GM18505 (cell line): ENCODE measurements at regions not wholly inside any gene's neighbourhood (a gene's known extent, or its start where the extent isn't known, plus 50 kb on each side); places are given as distances from the start of the nearest gene placed in this dataset.
"Not testable (repeated sequence)": the region's sequence is repeated elsewhere in the genome, so short reads cannot be mapped to it uniquely, and the experiment has no call there.

Experiments used
- ATAC-seq: cut with Tn5 transposase; IDR thresholded peaks from one replicate; pipeline ENCODE4 v1.9.1; 2021; ENCODE audit not compliant: unreplicated experiment
- POLR2A ChIP-seq: IDR thresholded peaks from 4 replicates; pipeline ENCODE4 v1.6.1; 2011; ENCODE audit warnings: borderline replicate concordance; ENCODE audit not compliant: insufficient read depth, insufficient read length; ENCODE audit errors: extremely low read depth

DNA sequence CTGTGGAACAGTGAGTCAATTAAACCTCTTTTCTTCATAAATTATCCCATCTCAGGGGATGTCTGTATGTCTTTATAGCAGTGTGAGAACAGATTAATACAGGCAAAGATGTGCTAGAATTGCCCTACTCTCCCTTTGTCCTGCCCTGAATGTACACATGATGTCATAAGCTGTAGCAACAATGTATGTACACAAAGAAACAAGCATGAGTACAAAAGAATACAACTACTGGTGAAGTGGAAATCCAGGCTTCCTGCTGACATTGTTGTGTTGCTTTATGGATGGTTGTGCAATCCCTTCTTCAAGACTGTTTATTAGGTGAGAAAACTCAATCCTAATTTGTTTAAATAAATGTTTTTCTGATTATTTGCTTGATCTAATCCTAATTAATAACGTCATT is 446.6 kb downstream of the DSC3 start:
- no peak for ATAC-seq
- TF ChIP-seq POLR2A = no peak

DNA sequence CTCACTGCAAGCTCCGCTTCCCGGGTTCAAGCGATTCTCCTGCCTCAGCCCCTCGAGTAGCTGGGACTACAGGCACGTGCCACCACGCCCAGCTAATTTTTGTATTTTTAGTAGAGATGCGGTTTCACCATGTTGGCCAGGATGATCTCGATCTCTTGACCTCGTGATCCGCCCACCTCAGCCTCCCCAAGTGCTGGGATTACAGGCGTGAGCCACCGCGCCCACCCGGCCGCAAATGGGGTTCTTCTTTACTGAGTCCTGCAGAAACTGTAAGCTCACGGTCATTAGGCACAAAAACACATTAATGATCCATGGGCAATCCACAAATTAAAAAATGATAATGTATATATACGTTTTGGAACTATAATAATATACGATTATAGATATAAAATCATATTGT is 447.6 kb downstream of the DSC3 start:
- not testable (repeated sequence) for ATAC-seq

DNA sequence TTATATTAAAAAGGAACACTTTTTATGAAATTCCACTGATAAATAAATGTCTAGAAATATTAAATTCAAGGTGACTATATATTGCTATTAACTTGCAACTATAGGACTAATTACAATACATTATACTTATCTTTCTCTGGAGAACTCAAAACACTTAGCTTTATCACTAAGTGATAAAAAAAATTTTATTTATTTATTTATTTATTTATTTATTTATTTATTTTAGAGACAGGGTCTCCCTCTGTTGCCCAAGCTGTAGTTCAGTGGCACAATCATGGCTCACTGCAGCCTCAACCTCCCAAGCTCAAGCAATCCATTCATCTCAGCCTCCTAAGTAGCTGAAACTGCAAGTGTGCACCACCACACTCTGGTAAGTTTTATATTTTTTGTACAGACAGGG is 451.1 kb downstream of the DSC3 start:
- TF ChIP-seq POLR2A = no peak
- no peak for ATAC-seq

DNA sequence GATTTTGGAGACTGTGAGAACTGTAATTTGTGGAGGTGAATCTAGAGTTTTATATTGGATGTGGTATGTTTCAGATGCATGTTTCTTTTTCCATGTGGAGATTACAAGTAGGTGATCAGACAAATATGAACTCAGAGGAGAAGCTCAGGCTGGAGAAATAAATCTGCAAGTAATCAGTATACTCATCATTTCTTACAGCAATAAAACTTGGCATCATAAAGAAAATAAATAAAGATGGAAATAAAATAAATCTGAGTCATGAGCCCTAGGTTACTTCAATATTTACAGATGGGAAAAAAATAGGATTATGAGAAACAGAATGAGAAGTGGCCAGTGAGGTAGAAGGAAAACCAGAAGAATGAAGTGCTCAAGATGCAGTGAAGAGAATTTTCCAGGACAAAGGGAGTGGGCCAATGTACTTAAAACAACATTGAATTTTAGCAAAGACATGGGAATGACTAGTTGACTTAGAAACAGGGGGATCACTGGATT is 453.8 kb downstream of the DSC3 start:
- TF ChIP-seq POLR2A = no peak
- ATAC-seq = no peak

DNA sequence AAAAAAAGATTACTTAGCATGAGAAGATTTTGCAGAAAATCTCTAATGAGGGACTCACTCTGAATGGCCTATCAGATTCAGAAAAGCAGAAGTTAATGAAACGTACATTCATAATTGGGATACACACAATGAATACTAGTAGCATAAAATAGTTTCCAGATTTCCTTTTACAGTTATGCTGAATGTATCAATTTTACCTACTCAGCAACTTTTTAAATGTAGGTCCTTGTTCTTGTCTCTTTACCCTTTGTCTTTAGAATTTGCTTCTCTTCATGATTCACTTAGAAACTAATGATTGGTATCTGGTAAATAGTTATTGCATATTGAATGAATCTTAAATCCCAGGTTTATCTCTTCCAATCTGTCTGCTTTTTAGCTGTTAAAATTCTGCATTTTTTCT is 458.8 kb downstream of the DSC3 start:
- ATAC-seq = no peak
- TF ChIP-seq POLR2A = no peak

DNA sequence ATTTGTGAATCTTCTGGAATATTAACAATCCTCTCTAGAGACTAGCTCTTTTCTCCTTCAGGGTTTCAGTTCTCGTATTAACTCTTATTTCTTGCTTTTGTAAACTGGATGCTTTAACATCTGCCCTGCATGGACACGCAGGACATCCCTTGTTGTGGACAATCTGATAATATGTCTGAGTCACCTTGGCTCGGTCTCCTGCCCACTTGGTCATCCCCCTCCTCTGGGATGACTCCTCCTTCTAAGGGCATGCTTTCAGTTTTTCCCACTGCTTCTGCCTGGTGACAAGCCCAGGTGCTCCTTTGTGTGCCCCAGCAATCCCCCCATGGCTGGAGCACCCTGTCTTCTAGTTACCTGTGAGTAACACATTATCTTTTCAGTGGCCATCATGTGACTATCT is 460.5 kb downstream of the DSC3 start:
- ATAC-seq = no peak
- no peak for TF ChIP-seq POLR2A

DNA sequence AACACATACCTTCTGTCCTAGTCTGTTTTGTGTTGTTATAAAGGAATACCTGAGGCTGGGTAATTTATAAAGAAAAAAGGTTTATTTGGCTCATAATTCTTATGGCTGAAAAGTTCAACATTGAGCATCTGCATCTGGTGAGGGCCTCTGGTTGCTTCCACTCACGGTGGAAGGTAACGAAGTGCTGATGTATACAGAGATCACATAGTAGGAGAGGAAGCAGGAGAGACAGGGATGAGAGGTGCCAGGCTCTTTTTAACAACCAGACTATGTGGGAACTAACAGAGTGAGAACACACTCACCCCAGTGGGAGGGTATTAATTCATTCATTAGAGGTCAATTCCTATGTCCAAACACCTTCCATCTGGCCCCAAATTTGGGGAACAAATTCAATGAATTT is 463.8 kb downstream of the DSC3 start:
- no peak for ATAC-seq
- TF ChIP-seq POLR2A = no peak

DNA sequence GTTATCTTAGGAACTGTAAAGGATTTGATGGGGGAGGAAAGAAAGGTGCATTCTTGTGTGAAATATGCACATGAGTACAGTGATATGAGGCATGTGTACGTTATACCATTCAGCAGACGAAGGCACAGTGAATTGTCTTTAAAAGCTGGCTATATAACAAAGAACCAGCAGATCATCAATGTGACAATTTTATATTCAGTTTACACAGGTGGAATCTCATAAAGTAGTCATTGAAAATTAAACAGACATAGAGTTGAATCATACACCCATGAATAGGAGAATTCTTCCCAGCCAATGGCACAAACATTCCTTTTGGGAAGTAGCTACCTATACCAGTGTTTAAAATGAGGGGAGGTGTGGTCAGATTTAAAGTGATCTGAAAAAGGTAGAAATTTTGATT is 470.3 kb downstream of the DSC3 start:
- ATAC-seq = no peak

DNA sequence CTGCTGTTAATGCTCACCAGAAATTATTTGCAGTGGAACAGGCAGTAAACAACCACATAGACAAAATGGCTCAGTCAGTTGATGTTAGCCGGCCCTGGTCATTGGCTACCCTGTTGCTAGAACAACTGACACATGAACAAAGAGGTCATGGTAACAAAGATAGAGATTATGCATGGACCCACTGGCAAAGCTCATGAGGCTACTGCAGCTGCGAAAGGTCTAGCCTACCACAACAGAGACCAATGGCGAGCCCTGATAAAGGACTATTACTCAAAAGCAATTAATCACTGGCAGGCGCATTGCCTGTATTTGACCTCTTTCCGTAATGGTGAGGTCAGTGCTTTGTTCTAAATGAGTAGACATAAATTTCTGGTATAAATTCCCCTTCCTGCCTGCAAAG is 474.2 kb downstream of the DSC3 start:
- TF ChIP-seq POLR2A = no peak

More for the DNA sequence above, 470.3 kb downstream of the DSC3 start:
- no peak for TF ChIP-seq POLR2A

DNA sequence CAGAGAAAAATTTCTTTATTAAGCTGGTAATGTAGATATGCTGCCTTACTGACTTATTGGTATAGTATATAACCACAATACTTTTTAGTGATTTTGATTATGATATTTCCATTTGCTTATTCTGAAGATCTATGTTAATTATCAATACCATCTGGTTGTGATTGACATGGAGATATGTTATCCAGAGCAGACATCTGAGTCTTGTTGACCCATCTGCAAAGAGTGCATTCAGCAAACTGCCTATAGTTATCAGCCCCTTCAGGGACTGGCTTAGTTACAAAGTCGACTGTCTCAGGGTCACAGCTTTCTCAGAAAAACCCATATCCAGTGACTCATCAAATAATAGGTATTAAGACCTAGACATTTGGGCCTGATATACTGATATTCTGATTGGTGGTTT is 475.7 kb downstream of the DSC3 start:
- no peak for ATAC-seq

More for the DNA sequence above, 474.2 kb downstream of the DSC3 start:
- no peak for ATAC-seq

DNA sequence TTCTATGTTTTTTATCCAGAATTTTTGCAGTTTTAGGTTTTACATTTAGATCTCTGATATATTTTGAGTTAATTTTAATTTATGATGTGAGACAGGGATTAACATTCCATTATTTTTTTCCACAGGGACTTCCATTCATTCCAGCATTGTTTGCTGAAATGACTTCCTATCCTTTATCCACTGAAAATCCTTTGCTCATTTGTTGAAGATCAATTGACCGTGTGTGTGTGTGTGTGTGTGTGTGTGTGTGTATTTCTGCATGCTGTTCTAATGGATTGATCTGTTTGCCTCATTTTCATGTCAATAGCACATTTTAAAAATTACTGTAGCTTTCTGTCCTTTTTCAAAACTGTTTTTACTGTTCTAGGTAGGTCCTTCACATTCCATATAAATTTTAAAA is 480.3 kb downstream of the DSC3 start:
- ATAC-seq = no peak

More for the DNA sequence above, 475.7 kb downstream of the DSC3 start:
- no peak for TF ChIP-seq POLR2A

DNA sequence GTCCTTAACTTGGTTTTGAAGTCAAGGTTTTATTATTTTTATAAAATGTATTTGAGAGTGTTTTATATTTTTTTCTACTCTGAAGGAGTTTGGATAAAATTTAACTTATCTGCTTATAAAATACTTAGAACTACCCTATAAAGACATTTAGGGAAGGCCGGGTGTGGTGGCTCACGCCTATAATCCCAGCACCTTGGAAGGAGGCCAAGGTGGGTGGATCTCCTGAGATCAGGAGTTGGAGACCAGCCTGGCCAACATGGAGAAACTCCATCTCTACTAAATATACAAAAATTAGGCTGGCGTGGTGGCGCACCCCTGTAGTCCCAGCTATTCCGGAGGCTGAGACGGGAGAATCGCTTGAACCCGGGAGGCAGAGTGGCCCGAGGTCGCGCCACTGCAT is 486.4 kb downstream of the DSC3 start:
- ATAC-seq = no peak
- no peak for TF ChIP-seq POLR2A

More for the DNA sequence above, 480.3 kb downstream of the DSC3 start:
- TF ChIP-seq POLR2A = no peak

DNA sequence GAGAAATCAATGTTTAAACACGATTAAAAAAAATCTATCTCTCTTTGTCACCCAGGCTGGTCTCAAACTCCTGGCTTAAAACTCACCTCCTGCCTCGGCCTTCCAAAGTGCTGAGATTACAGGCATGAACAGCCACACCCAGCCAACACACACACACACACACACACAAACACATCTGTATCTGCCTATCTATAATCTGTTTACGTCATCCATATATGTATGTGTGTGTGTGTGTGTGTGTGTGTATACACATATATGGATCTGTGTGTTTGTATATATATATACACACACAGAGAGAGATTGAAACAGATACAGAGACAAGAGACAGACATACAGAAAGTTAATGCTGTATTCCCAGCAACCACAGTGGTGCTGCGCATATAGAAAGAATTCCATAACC is 497.1 kb downstream of the DSC3 start:
- TF ChIP-seq POLR2A = no peak
- no peak for ATAC-seq

DNA sequence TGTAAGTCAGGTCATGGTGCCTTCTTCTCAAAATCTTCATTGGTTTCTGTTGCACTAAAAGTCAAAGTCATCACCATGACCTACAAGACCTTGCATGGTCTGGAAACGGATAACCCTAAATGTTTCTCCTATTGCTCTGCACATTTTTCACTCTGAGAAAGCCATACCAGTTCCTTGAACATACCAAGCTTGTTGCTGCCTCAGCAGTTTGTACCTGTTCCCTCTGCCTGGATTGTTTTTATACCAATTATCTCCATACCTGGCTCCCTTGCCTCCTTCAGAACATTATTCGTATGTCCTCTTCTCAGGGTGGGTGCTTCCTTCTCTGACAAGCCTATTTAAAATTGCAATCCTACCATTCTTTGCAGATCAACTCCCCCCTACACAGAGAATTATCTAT is 498.4 kb downstream of the DSC3 start:
- no peak for ATAC-seq
- no peak for TF ChIP-seq POLR2A

DNA sequence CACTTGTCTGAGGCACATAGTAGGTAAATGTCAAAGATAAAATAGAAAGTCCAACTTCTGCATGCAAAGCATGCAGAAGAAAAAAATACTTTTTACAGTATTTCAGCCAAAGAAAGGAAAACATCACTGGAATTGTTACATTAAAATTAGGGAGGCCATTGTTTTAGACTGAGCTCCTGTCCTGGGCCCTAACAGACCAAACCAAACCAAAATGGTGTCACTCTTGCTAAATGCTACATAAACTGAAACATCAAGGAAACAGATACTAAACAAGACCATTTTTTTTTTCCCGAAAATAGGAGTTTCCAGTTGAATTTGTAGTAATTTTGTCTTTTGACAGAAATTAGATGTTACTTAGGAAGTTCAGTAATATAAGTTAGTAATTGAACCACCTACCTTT is 508.8 kb downstream of the DSC3 start:
- no peak for ATAC-seq
- TF ChIP-seq POLR2A = no peak

DNA sequence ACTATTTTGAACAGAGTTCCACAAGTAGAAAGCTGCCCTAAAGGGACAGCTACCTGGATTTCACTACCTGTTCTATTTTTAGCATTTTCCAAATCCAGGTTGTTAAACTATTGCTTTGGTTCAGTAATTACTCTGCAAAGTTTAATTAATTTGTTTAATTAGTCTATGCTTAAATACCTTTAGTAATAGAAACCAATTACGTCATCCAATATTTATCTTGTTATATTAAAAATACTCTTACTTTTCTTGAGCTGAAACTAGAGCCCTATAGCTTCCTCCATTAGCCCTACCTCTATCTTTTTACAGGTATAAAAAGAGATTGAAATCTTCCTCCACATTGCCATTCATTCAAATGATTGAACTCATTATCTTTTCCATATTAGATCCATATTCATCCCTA is 514.6 kb downstream of the DSC3 start:
- no peak for TF ChIP-seq POLR2A
- no peak for ATAC-seq

DNA sequence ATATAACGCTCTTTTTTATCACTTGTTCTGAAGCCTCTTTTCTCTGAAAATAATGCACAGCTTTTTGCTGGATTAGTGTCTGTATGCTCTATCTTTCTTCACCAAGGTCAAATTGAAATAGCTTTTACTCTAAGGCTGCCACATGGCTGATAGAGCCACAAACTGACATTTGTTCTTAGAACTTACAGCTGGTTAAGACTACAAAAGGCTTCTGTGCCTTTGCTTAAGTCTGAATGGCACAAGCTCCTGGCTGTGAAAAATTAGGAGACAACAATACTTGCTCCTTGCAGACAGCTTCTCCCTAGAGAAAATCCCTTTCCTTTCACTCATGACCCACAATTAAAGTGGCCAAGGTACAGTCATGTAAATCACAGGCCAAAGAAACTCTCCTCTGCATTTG is 515.3 kb downstream of the DSC3 start:
- no peak for ATAC-seq
- no peak for TF ChIP-seq POLR2A
